ENCODE measurements at regions not wholly inside any gene's neighbourhood (a gene's known extent, or its start where the extent isn't known, plus 50 kb on each side); places are given as distances from the start of the nearest gene placed in this dataset.

- peaks cover 14% of the 10 kb centered on the region for H3K27me3 Mint-ChIP-seq (ENCODE audit: low read depth)
- no peaks in the 10 kb centered on the region for H3K36me3 Mint-ChIP-seq (ENCODE audit: low read depth)
- TF ChIP-seq, protein P1, sequence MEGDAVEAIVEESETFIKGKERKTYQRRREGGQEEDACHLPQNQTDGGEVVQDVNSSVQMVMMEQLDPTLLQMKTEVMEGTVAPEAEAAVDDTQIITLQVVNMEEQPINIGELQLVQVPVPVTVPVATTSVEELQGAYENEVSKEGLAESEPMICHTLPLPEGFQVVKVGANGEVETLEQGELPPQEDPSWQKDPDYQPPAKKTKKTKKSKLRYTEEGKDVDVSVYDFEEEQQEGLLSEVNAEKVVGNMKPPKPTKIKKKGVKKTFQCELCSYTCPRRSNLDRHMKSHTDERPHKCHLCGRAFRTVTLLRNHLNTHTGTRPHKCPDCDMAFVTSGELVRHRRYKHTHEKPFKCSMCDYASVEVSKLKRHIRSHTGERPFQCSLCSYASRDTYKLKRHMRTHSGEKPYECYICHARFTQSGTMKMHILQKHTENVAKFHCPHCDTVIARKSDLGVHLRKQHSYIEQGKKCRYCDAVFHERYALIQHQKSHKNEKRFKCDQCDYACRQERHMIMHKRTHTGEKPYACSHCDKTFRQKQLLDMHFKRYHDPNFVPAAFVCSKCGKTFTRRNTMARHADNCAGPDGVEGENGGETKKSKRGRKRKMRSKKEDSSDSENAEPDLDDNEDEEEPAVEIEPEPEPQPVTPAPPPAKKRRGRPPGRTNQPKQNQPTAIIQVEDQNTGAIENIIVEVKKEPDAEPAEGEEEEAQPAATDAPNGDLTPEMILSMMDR (conservative IDR thresholded peaks at IDR 0.05), result peak; percentile 41
- DNase-seq (ENCODE audit: low read depth, low spot score), result no peak
- H3K9me3 Mint-ChIP-seq, result peaks cover 3% of the 10 kb centered on the region
- H3K27ac Mint-ChIP-seq (ENCODE audit: unreplicated experiment), result no peak overlapping the region
- peaks cover 13% of the 10 kb centered on the region for H3K4me1 Mint-ChIP-seq
- H3K4me3 Mint-ChIP-seq, result no peak overlapping the region
Measured at GRCh38 chr5:4643190-4643589, 496.9 kb upstream of the ADAMTS16 start.

DNA sequence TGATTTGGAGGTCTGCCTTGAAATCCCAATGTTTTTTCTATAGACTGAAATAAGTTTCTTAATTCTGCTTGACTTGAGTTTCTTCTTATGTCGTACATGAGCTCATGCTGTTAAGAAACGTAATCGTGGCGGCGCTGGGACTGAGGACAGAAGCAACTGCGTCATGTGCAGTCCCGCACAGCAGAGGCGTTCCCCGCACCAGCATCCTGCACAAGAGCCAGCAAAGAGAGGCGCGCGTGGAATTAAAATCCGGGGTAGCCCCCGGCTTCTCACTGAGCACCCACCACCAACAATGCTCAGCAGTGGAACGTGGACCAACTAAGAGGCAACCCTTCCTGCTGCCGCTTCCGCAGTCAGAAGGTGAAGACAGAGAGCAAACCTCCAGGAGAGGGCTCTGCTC, 496.2 kb upstream of the ADAMTS16 start:
- peaks cover 13% of the 10 kb centered on the region for H3K4me1 Mint-ChIP-seq
- no peak for DNase-seq (ENCODE audit: low read depth, low spot score)
- H3K36me3 Mint-ChIP-seq (ENCODE audit: low read depth), result no peaks in the 10 kb centered on the region
- TF ChIP-seq, protein P1 (conservative IDR thresholded peaks at IDR 0.05), result no peak
- H3K27ac Mint-ChIP-seq (ENCODE audit: unreplicated experiment), result no peak overlapping the region
- H3K4me3 Mint-ChIP-seq, result no peak overlapping the region
- H3K9me3 Mint-ChIP-seq, result peaks cover 3% of the 10 kb centered on the region
- peaks cover 8% of the 10 kb centered on the region for H3K27me3 Mint-ChIP-seq (ENCODE audit: low read depth)

GRCh38 chr5:4646715-4647375, 493.3 kb upstream of the ADAMTS16 start:
- no peak for DNase-seq (ENCODE audit: low read depth, low spot score)
- H3K27me3 Mint-ChIP-seq (ENCODE audit: low read depth), result peaks cover 7% of the 10 kb centered on the region
- no peaks in the 10 kb centered on the region for H3K36me3 Mint-ChIP-seq (ENCODE audit: low read depth)
- H3K4me1 Mint-ChIP-seq, result peaks cover under 1% of the 10 kb centered on the region
- peaks cover 3% of the 10 kb centered on the region for H3K9me3 Mint-ChIP-seq
- TF ChIP-seq, protein P1 (conservative IDR thresholded peaks at IDR 0.05), result no peak
- H3K27ac Mint-ChIP-seq (ENCODE audit: unreplicated experiment), result no peak overlapping the region
- no peak overlapping the region for H3K4me3 Mint-ChIP-seq

DNA sequence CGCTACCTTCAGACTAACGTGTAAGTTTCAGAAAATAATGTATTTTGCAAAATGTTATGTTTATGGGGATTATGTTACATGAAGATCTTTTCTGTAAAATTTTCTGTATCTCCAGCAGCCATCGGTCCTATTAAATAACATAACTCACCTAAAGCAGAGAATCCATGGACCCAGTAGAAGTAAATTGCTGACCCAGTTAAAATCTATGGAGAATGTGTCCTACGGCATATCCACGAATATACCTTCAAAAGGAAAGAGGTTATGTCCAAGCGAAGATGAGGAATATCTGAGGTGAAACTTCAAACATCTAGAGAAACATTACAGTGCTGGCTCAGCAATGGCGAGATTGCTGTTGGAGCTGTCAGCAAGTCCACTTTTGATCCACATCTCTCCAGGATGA, 492.2 kb upstream of the ADAMTS16 start:
- Mint-ChIP-seq H3K9me3 (peaks cover 3% of the 10 kb centered on the region), H3K4me3 (no peak overlapping the region), H3K27ac (ENCODE audit: unreplicated experiment) (no peak overlapping the region), H3K27me3 (ENCODE audit: low read depth) (peaks cover 7% of the 10 kb centered on the region), H3K4me1 (peaks cover 8% of the 10 kb centered on the region), H3K36me3 (ENCODE audit: low read depth) (no peaks in the 10 kb centered on the region)
- TF ChIP-seq, protein P1 (conservative IDR thresholded peaks at IDR 0.05), result no peak
- no peak for DNase-seq (ENCODE audit: low read depth, low spot score)

- DNase-seq (ENCODE audit: low read depth, low spot score), result no peak
- Mint-ChIP-seq H3K36me3 (ENCODE audit: low read depth) (no peaks in the 10 kb centered on the region), H3K9me3 (no peaks in the 10 kb centered on the region), H3K4me1 (peaks cover 11% of the 10 kb centered on the region), H3K4me3 (no peak overlapping the region), H3K27ac (ENCODE audit: unreplicated experiment) (no peak overlapping the region), H3K27me3 (ENCODE audit: low read depth) (peaks cover 3% of the 10 kb centered on the region)
- TF ChIP-seq, protein P1 (conservative IDR thresholded peaks at IDR 0.05), result no peak
Measured at GRCh38 chr5:4651806-4652565, 488.1 kb upstream of the ADAMTS16 start.

Data from neural crest cell (in vitro differentiated cells).